ENCODE measurements at regions not wholly inside any gene's neighbourhood (a gene's known extent, or its start where the extent isn't known, plus 50 kb on each side); places are given as distances from the start of the nearest gene placed in this dataset.
"Not testable (repeated sequence)": the region's sequence is repeated elsewhere in the genome, so short reads cannot be mapped to it uniquely, and the experiment has no call there.

GRCh38 chr1:223952801-223953200 is 107.1 kb upstream of the TP53BP2 start:
- not testable (repeated sequence) for TF ChIP-seq CTCF (conservative IDR thresholded peaks at IDR 0.05); ZFX (IDR thresholded peaks at IDR 0.05)

Data from C4-2B (cell line).